ENCODE measurements at regions not wholly inside any gene's neighbourhood (a gene's known extent, or its start where the extent isn't known, plus 50 kb on each side); places are given as distances from the start of the nearest gene placed in this dataset.

- Histone ChIP-seq H3F3A (ENCODE audit: insufficient read depth, low read length, poor library complexity, severe bottlenecking) (no peaks in the 10 kb centered on the region), H3K4me2 (ENCODE audit: low read length) (no peak overlapping the region), H2AFZ (ENCODE audit: low read depth, low read length) (no peak overlapping the region), H3K36me3 (ENCODE audit: insufficient read depth, low read length) (no peaks in the 10 kb centered on the region), H3K9ac (ENCODE audit: low read length) (no peak overlapping the region), H3K9me3 (ENCODE audit: low read length) (no peaks in the 10 kb centered on the region), H3K9me2 (ENCODE audit: insufficient read depth, low read length) (no peaks in the 10 kb centered on the region), H4K20me1 (ENCODE audit: insufficient read depth) (no peaks in the 10 kb centered on the region), H3K27ac (ENCODE audit: low read length) (no peak overlapping the region), H3K27me3 (ENCODE audit: insufficient read depth, low read depth, low read length) (no peaks in the 10 kb centered on the region), H3K79me2 (replicated peaks; ENCODE audit: insufficient read depth, low read length) (no peaks in the 10 kb centered on the region), H3K4me3 (ENCODE audit: low read length) (no peak overlapping the region)
- TF ChIP-seq CTCF (IDR thresholded peaks at IDR 0.05; ENCODE audit: poor library complexity, severe bottlenecking), result no peak
- no peak for TF ChIP-seq POLR2AphosphoS5 (IDR thresholded peaks at IDR 0.05)
- TF ChIP-seq EP300 (conservative IDR thresholded peaks at IDR 0.05; ENCODE audit: poor library complexity, severe bottlenecking), result no peak
- TF ChIP-seq SMC3 (conservative IDR thresholded peaks at IDR 0.05; ENCODE audit: poor library complexity), result no peak
- no peak for TF ChIP-seq TAF1 (IDR thresholded peaks at IDR 0.05; ENCODE audit: low read depth)
- no peak for TF ChIP-seq MXI1 (conservative IDR thresholded peaks at IDR 0.05; ENCODE audit: poor library complexity, severe bottlenecking)
- TF ChIP-seq EZH2 (IDR thresholded peaks at IDR 0.05; ENCODE audit: borderline replicate concordance, insufficient read depth, low read length, poor library complexity, severe bottlenecking), result no peak
- TF ChIP-seq REST (IDR thresholded peaks at IDR 0.05; ENCODE audit: borderline replicate concordance), result no peak
- TF ChIP-seq RAD21 (conservative IDR thresholded peaks at IDR 0.05), result no peak
These were observed 224.7 kb upstream of the EGLN3 start for GRCh38 chr14:34175574-34175973.

- H3K9me3 ChIP-seq (ENCODE audit: low read length), result no peaks in the 10 kb centered on the region
- H2AFZ ChIP-seq (ENCODE audit: low read depth, low read length), result no peak overlapping the region
- no peaks in the 10 kb centered on the region for H3F3A ChIP-seq (ENCODE audit: insufficient read depth, low read length, poor library complexity, severe bottlenecking)
- no peaks in the 10 kb centered on the region for H3K27me3 ChIP-seq (ENCODE audit: insufficient read depth, low read depth, low read length)
- no peak overlapping the region for H3K27ac ChIP-seq (ENCODE audit: low read length)
- H3K9ac ChIP-seq (ENCODE audit: low read length), result no peak overlapping the region
- TF ChIP-seq SMC3 (conservative IDR thresholded peaks at IDR 0.05; ENCODE audit: poor library complexity) (no peak), REST (IDR thresholded peaks at IDR 0.05; ENCODE audit: borderline replicate concordance) (no peak), RAD21 (conservative IDR thresholded peaks at IDR 0.05) (no peak), EZH2 (IDR thresholded peaks at IDR 0.05; ENCODE audit: borderline replicate concordance, insufficient read depth, low read length, poor library complexity, severe bottlenecking) (no peak), TAF1 (IDR thresholded peaks at IDR 0.05; ENCODE audit: low read depth) (no peak), MXI1 (conservative IDR thresholded peaks at IDR 0.05; ENCODE audit: poor library complexity, severe bottlenecking) (no peak), POLR2AphosphoS5 (IDR thresholded peaks at IDR 0.05) (no peak), CTCF (IDR thresholded peaks at IDR 0.05; ENCODE audit: poor library complexity, severe bottlenecking) (no peak), EP300 (conservative IDR thresholded peaks at IDR 0.05; ENCODE audit: poor library complexity, severe bottlenecking) (no peak)
- H4K20me1 ChIP-seq (ENCODE audit: insufficient read depth), result no peaks in the 10 kb centered on the region
- H3K79me2 ChIP-seq (replicated peaks; ENCODE audit: insufficient read depth, low read length), result no peaks in the 10 kb centered on the region
- no peaks in the 10 kb centered on the region for H3K9me2 ChIP-seq (ENCODE audit: insufficient read depth, low read length)
- no peaks in the 10 kb centered on the region for H3K36me3 ChIP-seq (ENCODE audit: insufficient read depth, low read length)
- no peak overlapping the region for H3K4me3 ChIP-seq (ENCODE audit: low read length)
- H3K4me2 ChIP-seq (ENCODE audit: low read length), result no peak overlapping the region
These were observed 224.1 kb upstream of the EGLN3 start for GRCh38 chr14:34174973-34175372.
